Left renal cortex interstitium (tissue), 4 donors: ENCODE measurements at regions not wholly inside any gene's neighbourhood (a gene's known extent, or its start where the extent isn't known, plus 50 kb on each side); places are given as distances from the start of the nearest gene placed in this dataset.

Experiments used
- DNase-seq, 4 donors: peaks; one replicate each; pipeline ENCODE4 v3.0.0-alpha.2; 2013; ENCODE audit warnings: low read depth in 4 of 4, low spot score in 2 of 4, missing footprints in 1 of 4

DNA sequence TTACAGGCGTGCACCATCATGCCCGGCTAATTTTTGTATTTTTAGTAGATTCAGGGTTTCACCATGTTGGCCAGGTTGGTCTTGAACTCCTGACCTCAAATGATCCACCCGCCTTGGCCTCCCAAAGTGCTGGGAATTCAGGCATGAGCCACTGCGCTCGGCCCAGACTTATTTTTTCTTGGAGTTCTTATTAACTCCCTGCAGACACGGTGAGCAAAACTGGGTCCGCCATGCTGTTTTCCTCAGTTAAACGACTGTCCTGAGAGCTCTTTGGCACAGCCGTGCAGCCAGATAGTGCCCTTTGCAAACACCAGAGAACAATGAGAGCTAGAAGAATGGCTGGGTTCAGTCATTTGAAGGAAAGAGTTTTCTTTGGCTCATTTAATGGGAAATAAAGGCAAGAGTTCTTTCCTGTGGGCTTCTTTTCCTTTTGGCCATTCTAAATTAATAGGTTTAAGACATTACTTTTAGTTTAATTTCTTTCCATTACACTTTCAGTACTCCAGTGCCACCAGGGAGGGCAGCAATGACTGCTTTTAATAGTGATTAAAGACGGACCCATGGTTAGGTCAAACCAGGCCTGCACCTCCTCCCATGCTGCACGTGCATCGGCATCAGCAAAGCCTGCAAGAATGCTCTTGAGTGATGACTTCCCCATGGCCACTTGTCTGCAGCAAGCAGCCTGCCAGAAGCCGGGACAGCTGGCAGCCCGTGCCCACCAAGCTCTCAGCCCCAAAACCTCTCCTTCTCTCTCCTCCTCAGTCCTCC, 60.7 kb downstream of the VCPKMT start:
- DNase-seq, result no peak

DNA sequence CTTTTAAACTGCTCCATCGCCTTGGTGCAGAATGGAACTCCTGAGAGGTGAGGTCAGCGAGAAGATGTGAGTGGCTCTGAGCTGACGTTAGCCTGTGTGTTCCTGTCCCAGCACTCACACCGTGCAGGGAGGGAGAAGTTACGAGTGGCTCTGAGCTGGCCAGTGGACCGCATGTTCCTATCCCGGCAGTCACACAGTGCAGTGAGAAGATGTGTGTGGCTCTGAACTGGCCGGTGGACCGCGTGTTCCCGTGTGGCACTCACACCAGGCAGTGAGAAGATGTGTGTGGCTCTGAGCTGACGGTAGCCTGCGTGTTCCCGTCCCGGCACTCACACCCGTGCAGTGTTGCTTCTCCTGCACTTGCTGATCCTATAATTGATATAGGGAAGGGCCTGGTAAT, 59.9 kb downstream of the VCPKMT start:
- DNase-seq, result no peak

GRCh38 chr14:50057331-50057730, 59.0 kb downstream of the VCPKMT start:
- no peak for DNase-seq

DNA sequence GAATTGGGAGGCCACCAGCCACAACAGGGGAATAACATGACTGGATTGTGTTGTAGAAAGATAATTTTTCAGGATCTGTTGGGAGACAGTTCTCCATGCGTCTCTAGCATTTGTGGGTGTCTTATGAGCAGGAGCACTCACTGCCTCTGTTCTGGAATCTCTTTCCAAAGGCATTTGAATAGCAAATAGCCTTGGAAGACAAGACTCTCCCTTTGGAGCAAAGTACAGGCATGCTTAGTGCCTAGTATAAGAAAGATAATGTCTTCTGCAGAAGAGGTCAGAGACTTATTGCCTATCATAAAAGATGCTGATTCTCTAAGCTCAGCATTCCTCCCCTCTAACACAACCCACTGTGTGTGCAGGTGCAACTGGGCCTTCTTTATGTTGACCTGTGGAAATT, 58.3 kb downstream of the VCPKMT start:
- DNase-seq, result no peak
